ENCODE measurements at regions not wholly inside any gene's neighbourhood (a gene's known extent, or its start where the extent isn't known, plus 50 kb on each side); places are given as distances from the start of the nearest gene placed in this dataset.

DNA sequence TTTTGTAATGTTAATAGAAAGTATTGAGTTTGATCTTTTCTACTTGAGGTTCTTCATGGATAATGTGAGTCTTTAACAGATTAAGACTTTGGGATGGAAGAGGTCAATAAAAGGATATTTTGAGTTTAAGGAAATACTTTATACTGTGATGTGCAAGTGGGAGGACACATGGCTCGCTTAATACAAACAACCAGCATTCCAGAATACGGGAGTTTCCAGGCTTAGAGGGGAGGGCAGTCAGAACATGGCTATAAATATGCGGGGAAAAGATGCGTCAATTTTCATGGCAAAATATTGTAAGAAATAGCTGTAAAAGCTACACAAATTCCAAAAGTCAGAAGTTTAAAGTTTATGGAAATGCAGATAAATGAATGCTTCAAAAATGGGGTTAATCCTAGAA is 192.3 kb downstream of the AASDH start:
- FAIRE-seq: no peak
- Histone ChIP-seq H3K9me3 (ENCODE audit: insufficient read depth, low read depth, low read length) (no peaks in the 10 kb centered on the region), H3K27ac (ENCODE audit: low read depth, low read length) (no peak overlapping the region), H3K36me3 (ENCODE audit: insufficient read depth, low read length) (no peaks in the 10 kb centered on the region), H4K20me1 (ENCODE audit: insufficient read depth, low read length) (no peaks in the 10 kb centered on the region), H3K79me2 (ENCODE audit: insufficient read depth, low read length) (no peaks in the 10 kb centered on the region), H3K4me1 (ENCODE audit: insufficient read depth, low read length) (no peaks in the 10 kb centered on the region), H3K27me3 (ENCODE audit: insufficient read depth, low read length) (no peaks in the 10 kb centered on the region), H2AFZ (ENCODE audit: low read depth, low read length) (no peak overlapping the region), H3K4me3 (ENCODE audit: insufficient read depth, low read depth, low read length) (no peak overlapping the region), H3K9ac (ENCODE audit: low read length) (no peak overlapping the region), H3K4me2 (ENCODE audit: low read length) (no peak overlapping the region)
- H3K36me3 Mint-ChIP-seq (ENCODE audit: low read depth, unreplicated experiment): peaks cover 5% of the 10 kb centered on the region
- H3K27ac Mint-ChIP-seq (ENCODE audit: unreplicated experiment): no peak overlapping the region
- no peak overlapping the region for H3K4me3 Mint-ChIP-seq (ENCODE audit: unreplicated experiment)
- peak; percentile 8 for DNase-seq (ENCODE audit: low read depth)
- TF ChIP-seq, protein P1, sequence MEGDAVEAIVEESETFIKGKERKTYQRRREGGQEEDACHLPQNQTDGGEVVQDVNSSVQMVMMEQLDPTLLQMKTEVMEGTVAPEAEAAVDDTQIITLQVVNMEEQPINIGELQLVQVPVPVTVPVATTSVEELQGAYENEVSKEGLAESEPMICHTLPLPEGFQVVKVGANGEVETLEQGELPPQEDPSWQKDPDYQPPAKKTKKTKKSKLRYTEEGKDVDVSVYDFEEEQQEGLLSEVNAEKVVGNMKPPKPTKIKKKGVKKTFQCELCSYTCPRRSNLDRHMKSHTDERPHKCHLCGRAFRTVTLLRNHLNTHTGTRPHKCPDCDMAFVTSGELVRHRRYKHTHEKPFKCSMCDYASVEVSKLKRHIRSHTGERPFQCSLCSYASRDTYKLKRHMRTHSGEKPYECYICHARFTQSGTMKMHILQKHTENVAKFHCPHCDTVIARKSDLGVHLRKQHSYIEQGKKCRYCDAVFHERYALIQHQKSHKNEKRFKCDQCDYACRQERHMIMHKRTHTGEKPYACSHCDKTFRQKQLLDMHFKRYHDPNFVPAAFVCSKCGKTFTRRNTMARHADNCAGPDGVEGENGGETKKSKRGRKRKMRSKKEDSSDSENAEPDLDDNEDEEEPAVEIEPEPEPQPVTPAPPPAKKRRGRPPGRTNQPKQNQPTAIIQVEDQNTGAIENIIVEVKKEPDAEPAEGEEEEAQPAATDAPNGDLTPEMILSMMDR (IDR thresholded peaks at IDR 0.05; ENCODE audit: insufficient read depth, low read depth, low read length): no peak
- TF ChIP-seq EZH2 (IDR thresholded peaks at IDR 0.05; ENCODE audit: insufficient read depth, low read length): no peak
- H3K9me3 Mint-ChIP-seq (ENCODE audit: unreplicated experiment): peaks cover 4% of the 10 kb centered on the region
- H3K4me1 Mint-ChIP-seq (ENCODE audit: low read depth, unreplicated experiment): peaks cover 6% of the 10 kb centered on the region
- no peaks in the 10 kb centered on the region for H3K27me3 Mint-ChIP-seq (ENCODE audit: low read depth, unreplicated experiment)

DNA sequence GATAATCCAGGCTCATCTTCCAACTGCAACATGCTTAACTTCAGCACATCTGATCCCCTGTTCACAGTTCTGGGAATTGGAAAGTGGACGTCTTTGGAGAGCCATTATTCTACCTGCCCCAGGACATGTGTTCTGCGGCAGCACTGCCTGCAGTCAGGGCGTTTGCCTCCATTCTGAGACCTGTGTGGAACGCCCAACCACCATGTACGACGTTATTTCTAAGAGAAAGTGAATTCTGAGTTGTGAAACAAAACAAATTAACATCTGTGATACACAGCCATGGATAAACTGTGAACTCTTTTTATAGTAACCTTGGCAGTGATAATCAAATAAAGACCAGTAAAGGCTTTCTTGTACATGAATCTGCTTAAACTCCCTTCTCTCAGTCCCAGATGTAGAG is 195.8 kb downstream of the AASDH start:
- DNase-seq (ENCODE audit: low read depth) (no peak), FAIRE-seq (no peak)
- Mint-ChIP-seq H3K9me3 (ENCODE audit: unreplicated experiment) (peaks cover 4% of the 10 kb centered on the region), H3K27ac (ENCODE audit: unreplicated experiment) (no peak overlapping the region), H3K4me3 (ENCODE audit: unreplicated experiment) (no peak overlapping the region), H3K36me3 (ENCODE audit: low read depth, unreplicated experiment) (peaks cover 5% of the 10 kb centered on the region), H3K27me3 (ENCODE audit: low read depth, unreplicated experiment) (no peaks in the 10 kb centered on the region), H3K4me1 (ENCODE audit: low read depth, unreplicated experiment) (no peaks in the 10 kb centered on the region)
- no peak overlapping the region for H2AFZ ChIP-seq (ENCODE audit: low read depth, low read length)
- H3K9me3 ChIP-seq (ENCODE audit: insufficient read depth, low read depth, low read length): no peaks in the 10 kb centered on the region
- H3K79me2 ChIP-seq (ENCODE audit: insufficient read depth, low read length): no peaks in the 10 kb centered on the region
- no peaks in the 10 kb centered on the region for H3K4me1 ChIP-seq (ENCODE audit: insufficient read depth, low read length)
- H3K9ac ChIP-seq (ENCODE audit: low read length): no peak overlapping the region
- no peak for TF ChIP-seq EZH2 (IDR thresholded peaks at IDR 0.05; ENCODE audit: insufficient read depth, low read length)
- TF ChIP-seq, protein P1 (IDR thresholded peaks at IDR 0.05; ENCODE audit: insufficient read depth, low read depth, low read length): no peak
- H3K36me3 ChIP-seq (ENCODE audit: insufficient read depth, low read length): no peaks in the 10 kb centered on the region
- no peak overlapping the region for H3K27ac ChIP-seq (ENCODE audit: low read depth, low read length)
- H3K4me3 ChIP-seq (ENCODE audit: insufficient read depth, low read depth, low read length): no peak overlapping the region
- no peak overlapping the region for H3K4me2 ChIP-seq (ENCODE audit: low read length)
- no peaks in the 10 kb centered on the region for H4K20me1 ChIP-seq (ENCODE audit: insufficient read depth, low read length)
- no peaks in the 10 kb centered on the region for H3K27me3 ChIP-seq (ENCODE audit: insufficient read depth, low read length)

DNA sequence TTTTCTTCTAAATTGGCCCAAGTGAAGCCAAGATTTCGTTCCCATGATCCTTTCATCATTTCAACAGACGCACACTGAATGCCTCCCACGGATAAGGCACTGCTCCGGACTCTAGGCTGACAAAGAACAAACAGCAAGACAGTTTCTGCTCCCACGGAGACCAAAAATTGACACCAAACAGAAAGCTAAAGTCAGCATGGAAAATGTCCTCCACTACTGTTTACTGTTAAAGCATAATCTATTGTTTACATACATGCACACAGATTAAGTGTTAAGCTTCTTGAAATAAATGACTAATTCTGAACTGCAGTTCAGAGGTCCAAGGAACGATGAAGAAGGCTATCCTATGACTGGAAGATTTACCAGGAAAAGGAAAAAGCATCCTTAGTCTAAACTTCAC is 199.6 kb downstream of the AASDH start:
- Mint-ChIP-seq H3K9me3 (ENCODE audit: unreplicated experiment) (peaks cover 5% of the 10 kb centered on the region), H3K4me1 (ENCODE audit: low read depth, unreplicated experiment) (no peaks in the 10 kb centered on the region), H3K27ac (ENCODE audit: unreplicated experiment) (no peak overlapping the region), H3K27me3 (ENCODE audit: low read depth, unreplicated experiment) (no peaks in the 10 kb centered on the region), H3K36me3 (ENCODE audit: low read depth, unreplicated experiment) (peaks cover 5% of the 10 kb centered on the region), H3K4me3 (ENCODE audit: unreplicated experiment) (no peak overlapping the region)
- TF ChIP-seq, protein P1 (IDR thresholded peaks at IDR 0.05; ENCODE audit: insufficient read depth, low read depth, low read length): no peak
- no peak for TF ChIP-seq EZH2 (IDR thresholded peaks at IDR 0.05; ENCODE audit: insufficient read depth, low read length)
- Histone ChIP-seq H3K36me3 (ENCODE audit: insufficient read depth, low read length) (no peaks in the 10 kb centered on the region), H3K4me2 (ENCODE audit: low read length) (no peak overlapping the region), H3K4me1 (ENCODE audit: insufficient read depth, low read length) (no peaks in the 10 kb centered on the region), H3K9me3 (ENCODE audit: insufficient read depth, low read depth, low read length) (no peaks in the 10 kb centered on the region), H3K79me2 (ENCODE audit: insufficient read depth, low read length) (no peaks in the 10 kb centered on the region), H2AFZ (ENCODE audit: low read depth, low read length) (peak overlapping the region; percentile 23), H4K20me1 (ENCODE audit: insufficient read depth, low read length) (no peaks in the 10 kb centered on the region), H3K27ac (ENCODE audit: low read depth, low read length) (no peak overlapping the region), H3K27me3 (ENCODE audit: insufficient read depth, low read length) (no peaks in the 10 kb centered on the region), H3K9ac (ENCODE audit: low read length) (no peak overlapping the region), H3K4me3 (ENCODE audit: insufficient read depth, low read depth, low read length) (no peak overlapping the region)
- FAIRE-seq: no peak
- no peak for DNase-seq (ENCODE audit: low read depth)
